Urothelium cell line (cell line): ENCODE measurements at regions not wholly inside any gene's neighbourhood (a gene's known extent, or its start where the extent isn't known, plus 50 kb on each side); places are given as distances from the start of the nearest gene placed in this dataset.

ENCODE experiments used
- DNase-seq: peaks from one replicate; pipeline ENCODE4 v3.0.0; 2011; ENCODE audit warnings: low spot score, mixed read lengths
- FAIRE-seq: peaks from 2 replicates; lab custom pipeline; 2011; peaks lifted over from hg19 to GRCh38; lab: Jason Lieb, UNC

DNA sequence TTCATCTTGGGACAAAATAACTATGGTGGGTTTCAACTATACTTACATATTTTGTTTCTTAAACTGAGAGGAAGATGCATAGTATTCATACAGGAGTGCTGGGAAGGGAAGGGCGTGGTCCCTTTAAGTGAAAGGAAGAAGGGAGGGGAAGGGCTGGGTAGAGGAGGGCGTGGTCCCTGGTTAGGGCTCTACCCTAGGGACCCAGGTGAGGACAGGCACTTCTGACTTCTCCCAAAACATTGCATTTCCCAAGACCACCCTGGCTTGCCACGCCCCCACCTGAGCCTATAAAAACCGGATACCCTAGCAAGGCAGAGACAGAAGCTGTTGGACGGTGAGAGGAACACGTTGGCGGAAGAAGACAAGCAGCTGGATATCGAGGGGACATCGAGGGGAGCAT, 157.6 kb upstream of the PLXNA4 start:
- FAIRE-seq (no peak), DNase-seq (no peak)

DNA sequence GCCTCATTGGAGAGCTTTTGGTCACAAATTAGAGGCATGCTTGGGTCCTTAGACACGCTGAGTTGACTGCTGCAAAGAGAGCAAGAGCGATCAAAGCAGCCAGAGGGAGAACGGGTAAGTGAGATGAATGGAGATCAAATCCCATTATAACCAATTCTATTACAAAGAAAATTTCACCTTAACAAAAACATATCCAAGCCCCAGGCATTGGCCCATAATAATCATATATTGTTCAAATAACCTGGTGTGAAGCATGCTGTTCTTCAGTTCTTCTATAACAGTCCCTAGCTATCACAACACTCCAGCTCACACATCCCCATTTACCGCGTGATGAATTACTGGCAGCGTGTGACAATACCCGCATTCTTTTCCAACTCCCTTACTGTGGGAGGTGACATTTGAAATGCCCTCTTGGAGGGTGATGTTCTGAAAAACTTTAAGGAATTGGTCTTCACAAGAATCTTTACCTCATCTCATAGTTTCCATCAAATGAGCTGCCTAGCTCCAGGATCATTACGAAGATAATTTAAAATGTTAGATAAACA, 156.1 kb upstream of the PLXNA4 start:
- no peak for DNase-seq
- FAIRE-seq = no peak

GRCh38 chr7:132730105-132730504, 153.8 kb upstream of the PLXNA4 start:
- FAIRE-seq (no peak), DNase-seq (no peak)

- DNase-seq = no peak
- FAIRE-seq = no peak
These were observed 147.3 kb upstream of the PLXNA4 start for GRCh38 chr7:132723506-132724081.

GRCh38 chr7:132720835-132721234, 144.6 kb upstream of the PLXNA4 start:
- FAIRE-seq = no peak
- no peak for DNase-seq

- no peak for DNase-seq
These were observed 137.6 kb upstream of the PLXNA4 start for GRCh38 chr7:132713893-132714292.

GRCh38 chr7:132709971-132710567, 133.8 kb upstream of the PLXNA4 start:
- DNase-seq (no peak), FAIRE-seq (no peak)

More at GRCh38 chr7:132713893-132714292, 137.6 kb upstream of the PLXNA4 start:
- FAIRE-seq = no peak

- DNase-seq = no peak
- no peak for FAIRE-seq
These were observed 132.2 kb upstream of the PLXNA4 start for GRCh38 chr7:132708470-132708869.

GRCh38 chr7:132705146-132705545, 128.9 kb upstream of the PLXNA4 start:
- DNase-seq = no peak
- FAIRE-seq = no peak

GRCh38 chr7:132703742-132704141, 127.5 kb upstream of the PLXNA4 start:
- FAIRE-seq (no peak), DNase-seq (no peak)

GRCh38 chr7:132697003-132697402, 120.7 kb upstream of the PLXNA4 start:
- DNase-seq (no peak), FAIRE-seq (no peak)

- DNase-seq (no peak), FAIRE-seq (no peak)
These were observed 120.1 kb upstream of the PLXNA4 start for GRCh38 chr7:132696332-132696731.

GRCh38 chr7:132691201-132691600, 114.9 kb upstream of the PLXNA4 start:
- DNase-seq (no peak), FAIRE-seq (no peak)

DNA sequence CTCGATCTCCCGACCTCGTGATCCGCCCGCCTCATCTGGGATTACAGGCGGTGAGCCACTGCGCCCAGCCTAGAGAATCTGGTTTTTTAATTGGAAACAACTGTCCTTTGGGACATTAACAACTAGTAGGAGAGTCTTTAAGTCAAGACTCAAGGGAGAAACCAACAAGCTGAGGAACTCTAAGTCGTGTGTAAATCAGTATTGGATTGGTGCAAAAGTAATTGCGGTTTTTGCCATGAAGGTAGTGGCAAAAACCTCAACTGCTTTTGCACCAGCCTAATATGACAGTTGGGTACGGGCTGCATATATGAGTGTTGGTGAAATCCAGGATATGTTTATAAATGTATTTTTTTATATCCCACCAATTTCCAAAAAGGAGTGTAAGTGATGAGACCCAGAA, 113.9 kb upstream of the PLXNA4 start:
- no peak for FAIRE-seq
- no peak for DNase-seq

DNA sequence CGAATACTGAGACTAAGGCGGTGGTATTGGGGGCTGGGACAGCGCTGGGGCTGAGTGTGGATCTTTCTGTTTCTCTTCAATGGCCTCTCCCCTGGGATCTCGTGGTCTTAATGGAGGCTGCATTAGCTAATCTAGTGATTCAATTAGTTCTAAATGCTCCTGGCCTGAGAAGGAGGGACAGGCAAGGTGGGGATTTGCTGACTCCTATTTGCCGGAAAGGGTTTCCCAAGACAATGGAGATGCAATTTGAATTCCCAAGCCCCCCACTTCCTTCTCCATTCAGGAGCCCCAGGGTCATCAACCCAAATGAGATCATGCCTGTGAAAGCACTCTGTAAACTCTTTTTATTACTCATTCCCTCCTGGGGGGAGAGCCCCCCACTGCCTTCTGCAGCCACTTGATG, 111.7 kb upstream of the PLXNA4 start:
- FAIRE-seq (no peak), DNase-seq (no peak)

- FAIRE-seq = no peak
These were observed 110.7 kb upstream of the PLXNA4 start for GRCh38 chr7:132687016-132687415.

DNA sequence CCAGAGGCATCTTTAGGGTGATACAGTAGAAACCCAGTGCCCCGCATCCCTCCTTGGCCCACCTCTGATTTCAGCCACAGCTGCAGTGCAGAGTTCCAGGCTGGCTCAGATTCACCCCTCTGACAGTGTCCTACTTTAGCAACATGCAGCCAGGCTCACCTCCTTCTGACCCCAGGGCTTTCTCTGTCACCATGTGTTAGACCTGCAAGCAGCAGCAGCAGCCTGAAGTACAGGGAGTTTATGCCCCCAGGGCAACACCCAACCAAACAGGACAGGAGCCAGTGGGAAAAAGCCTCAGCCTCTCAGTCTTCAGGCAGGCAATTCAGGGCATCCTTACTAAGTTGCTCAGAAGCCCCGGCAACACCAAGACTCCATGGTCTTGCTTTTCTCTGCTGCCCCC, 109.0 kb upstream of the PLXNA4 start:
- DNase-seq = no peak
- no peak for FAIRE-seq

More at GRCh38 chr7:132687016-132687415, 110.7 kb upstream of the PLXNA4 start:
- no peak for DNase-seq

- FAIRE-seq (no peak), DNase-seq (no peak)
These were observed 107.8 kb upstream of the PLXNA4 start for GRCh38 chr7:132683896-132684690.

DNA sequence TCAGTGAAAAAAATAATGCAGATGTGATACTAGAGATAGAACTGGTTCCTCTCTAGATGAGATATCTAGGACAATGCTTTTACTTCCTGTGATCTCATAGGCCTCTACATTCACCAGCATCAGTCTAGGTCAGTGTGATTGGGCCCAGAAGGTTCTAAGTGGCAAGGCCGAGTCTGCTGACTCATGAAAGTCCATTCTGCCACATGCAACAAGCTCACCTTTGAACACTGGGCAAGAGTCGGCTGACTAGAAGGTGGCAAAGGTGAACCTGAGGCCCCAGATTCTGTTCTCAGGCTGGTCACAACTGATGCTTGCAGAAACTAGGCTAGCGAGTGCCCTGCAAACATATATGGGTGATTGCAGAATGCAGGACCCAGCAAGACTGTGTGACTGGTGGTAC, 105.7 kb upstream of the PLXNA4 start:
- no peak for FAIRE-seq
- DNase-seq = no peak

GRCh38 chr7:132680590-132680989, 104.3 kb upstream of the PLXNA4 start:
- no peak for FAIRE-seq
- DNase-seq = no peak

- no peak for FAIRE-seq
- DNase-seq = no peak
These were observed 102.4 kb upstream of the PLXNA4 start for GRCh38 chr7:132678656-132679055.

GRCh38 chr7:132677918-132678317, 101.6 kb upstream of the PLXNA4 start:
- FAIRE-seq (no peak), DNase-seq (no peak)
